Natural killer cell treated with Interleukin-12 subunit alpha and Interleukin-12 subunit beta and Interleukin-15 and Interleukin-18, amount 100 ng/mL, for 72 hours (primary cell): ENCODE measurements at regions not wholly inside any gene's neighbourhood (a gene's known extent, or its start where the extent isn't known, plus 50 kb on each side); places are given as distances from the start of the nearest gene placed in this dataset.

ENCODE experiments used
- ATAC-seq, 2 donors: fragments of 150-1000 bp; cut with Tn5 transposase in 1 of 2; sonication (Bioruptor Pico), chemical (Tn5 transposase) in 1 of 2; 2 replicates each; pipeline ENCODE4 v1.10.0; 2021
- DNase-seq: peaks from one replicate; pipeline ENCODE4 v3.0.0; 2022; ENCODE audit warnings: low spot score
- H3K27ac Mint-ChIP-seq, 2 donors: 1 replicate in 1 of 2; 2 replicates in 1 of 2; pipeline ENCODE4 v1.8.0; 2022; ENCODE audit warnings: mixed read lengths in 2 of 2, mild to moderate bottlenecking in 1 of 2, moderate library complexity in 1 of 2
- H3K27me3 Mint-ChIP-seq, 2 donors: 1 replicate in 1 of 2; 2 replicates in 1 of 2; pipeline ENCODE4 v1.8.0; 2022; ENCODE audit warnings: mixed read lengths in 2 of 2
- H3K36me3 Mint-ChIP-seq: one replicate; pipeline ENCODE4 v1.8.0; 2022; ENCODE audit warnings: mixed read lengths
- H3K4me1 Mint-ChIP-seq, 2 donors: 1 replicate in 1 of 2; 2 replicates in 1 of 2; pipeline ENCODE4 v1.8.0; 2022; ENCODE audit warnings: low read depth in 2 of 2, mixed read lengths in 2 of 2, mild to moderate bottlenecking in 1 of 2
- H3K4me3 Mint-ChIP-seq: one replicate; pipeline ENCODE4 v1.8.0; 2022; ENCODE audit warnings: mixed read lengths
- H3K9me3 Mint-ChIP-seq: 2 replicates; pipeline ENCODE4 v1.8.0; 2022; ENCODE audit warnings: mixed read lengths

DNA sequence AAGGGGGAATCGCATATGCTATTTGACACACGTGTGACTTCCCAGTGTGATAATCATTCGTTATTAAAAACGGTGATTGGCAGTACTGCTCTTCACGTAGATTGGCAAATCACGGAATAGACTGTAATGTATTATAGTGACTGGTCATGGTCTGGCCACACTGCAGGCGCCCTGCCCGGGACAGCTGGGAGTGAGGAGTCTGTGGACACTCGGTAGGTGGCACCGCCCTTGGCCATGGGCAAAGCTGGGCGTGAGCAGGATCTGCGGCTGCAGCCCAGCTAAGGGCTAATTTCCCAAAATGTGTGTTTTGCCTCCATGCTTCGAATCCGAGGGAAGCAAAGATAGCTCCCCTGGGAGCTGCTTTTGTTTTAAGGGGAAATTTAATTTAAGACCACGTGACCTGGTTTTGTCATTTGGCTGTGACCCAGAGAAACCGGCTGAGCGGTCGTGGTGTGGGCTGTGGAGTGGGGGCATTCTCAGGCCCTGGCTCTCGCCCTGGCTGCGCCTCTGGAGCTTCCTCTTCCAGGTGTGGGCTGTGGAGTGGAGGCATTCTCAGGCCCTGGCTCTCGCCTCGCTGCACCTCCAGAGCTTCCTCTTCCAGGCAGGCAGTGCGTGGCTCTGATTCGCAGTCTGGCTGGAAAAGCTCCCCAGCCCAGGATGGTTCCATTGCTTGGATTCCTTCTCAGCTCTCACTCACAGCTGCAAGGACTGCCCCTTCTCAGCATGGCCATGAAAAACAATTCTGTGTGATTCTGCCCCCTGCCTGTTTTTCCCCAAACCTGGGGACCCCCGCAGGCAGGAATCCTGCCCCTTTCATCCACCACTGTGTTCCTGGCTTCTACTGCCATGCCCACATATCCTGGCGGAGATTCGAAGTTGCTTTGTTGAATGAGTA lies 131.1 kb downstream of the OLFM1 start:
- no peak overlapping the region for H3K27ac Mint-ChIP-seq
- H3K9me3 Mint-ChIP-seq = no peaks in the 10 kb centered on the region
- H3K36me3 Mint-ChIP-seq = no peaks in the 10 kb centered on the region
- H3K27me3 Mint-ChIP-seq = peaks cover 8 to 13% of the 10 kb centered on the region in 2 donors
- H3K4me1 Mint-ChIP-seq = no peaks in the 10 kb centered on the region
- DNase-seq = peak; percentile 38
- no peak for ATAC-seq
- H3K4me3 Mint-ChIP-seq = no peak overlapping the region

DNA sequence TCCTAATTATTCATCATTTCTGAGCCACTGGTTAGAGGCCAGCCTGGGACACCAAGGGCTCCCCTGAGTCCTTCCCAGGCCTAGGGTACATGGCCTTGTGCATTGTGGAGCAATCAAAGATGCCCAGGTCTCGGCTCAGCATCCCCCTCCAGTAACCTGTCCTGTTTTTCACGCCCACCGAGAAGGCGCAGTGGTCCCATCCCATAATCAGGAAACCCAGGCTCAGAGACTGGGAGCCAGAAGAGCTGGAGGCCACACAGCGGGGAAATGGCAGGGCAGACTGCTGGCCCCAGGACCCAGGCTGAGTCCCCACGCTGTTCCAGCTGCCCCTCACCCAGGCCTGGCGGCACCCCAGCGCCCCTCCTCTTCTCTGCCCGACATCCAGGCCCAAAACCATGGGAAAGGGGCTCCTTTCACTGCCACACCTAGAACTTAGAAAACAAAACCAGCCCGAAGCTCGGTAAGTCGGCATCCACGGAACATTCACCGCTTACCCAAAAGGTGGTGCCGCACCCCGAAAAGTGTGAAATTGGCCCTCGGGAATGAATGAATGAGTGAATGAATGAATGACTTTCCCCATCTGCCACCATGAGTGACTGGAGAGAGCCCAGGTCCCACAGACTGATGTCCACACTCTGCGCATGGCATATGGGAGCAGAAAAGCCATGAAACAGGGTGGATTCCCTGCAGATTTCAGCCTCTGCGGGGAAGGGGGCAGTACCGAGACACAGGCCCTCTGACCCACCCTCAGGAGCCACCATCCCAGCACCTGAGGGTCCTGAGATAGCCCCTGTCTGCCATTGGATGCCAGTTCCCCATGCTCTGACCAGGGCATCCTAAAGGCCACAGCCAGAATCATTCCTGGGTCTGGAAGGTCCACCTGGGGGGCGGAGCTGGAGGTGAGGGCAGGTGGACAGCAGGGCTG lies 132.5 kb downstream of the OLFM1 start:
- no peaks in the 10 kb centered on the region for H3K4me1 Mint-ChIP-seq
- no peaks in the 10 kb centered on the region for H3K9me3 Mint-ChIP-seq
- DNase-seq = peak; percentile 40
- ATAC-seq = no peak
- H3K27ac Mint-ChIP-seq = no peak overlapping the region
- H3K4me3 Mint-ChIP-seq = no peak overlapping the region
- peaks cover 8 to 13% of the 10 kb centered on the region in 2 donors for H3K27me3 Mint-ChIP-seq
- no peaks in the 10 kb centered on the region for H3K36me3 Mint-ChIP-seq

DNA sequence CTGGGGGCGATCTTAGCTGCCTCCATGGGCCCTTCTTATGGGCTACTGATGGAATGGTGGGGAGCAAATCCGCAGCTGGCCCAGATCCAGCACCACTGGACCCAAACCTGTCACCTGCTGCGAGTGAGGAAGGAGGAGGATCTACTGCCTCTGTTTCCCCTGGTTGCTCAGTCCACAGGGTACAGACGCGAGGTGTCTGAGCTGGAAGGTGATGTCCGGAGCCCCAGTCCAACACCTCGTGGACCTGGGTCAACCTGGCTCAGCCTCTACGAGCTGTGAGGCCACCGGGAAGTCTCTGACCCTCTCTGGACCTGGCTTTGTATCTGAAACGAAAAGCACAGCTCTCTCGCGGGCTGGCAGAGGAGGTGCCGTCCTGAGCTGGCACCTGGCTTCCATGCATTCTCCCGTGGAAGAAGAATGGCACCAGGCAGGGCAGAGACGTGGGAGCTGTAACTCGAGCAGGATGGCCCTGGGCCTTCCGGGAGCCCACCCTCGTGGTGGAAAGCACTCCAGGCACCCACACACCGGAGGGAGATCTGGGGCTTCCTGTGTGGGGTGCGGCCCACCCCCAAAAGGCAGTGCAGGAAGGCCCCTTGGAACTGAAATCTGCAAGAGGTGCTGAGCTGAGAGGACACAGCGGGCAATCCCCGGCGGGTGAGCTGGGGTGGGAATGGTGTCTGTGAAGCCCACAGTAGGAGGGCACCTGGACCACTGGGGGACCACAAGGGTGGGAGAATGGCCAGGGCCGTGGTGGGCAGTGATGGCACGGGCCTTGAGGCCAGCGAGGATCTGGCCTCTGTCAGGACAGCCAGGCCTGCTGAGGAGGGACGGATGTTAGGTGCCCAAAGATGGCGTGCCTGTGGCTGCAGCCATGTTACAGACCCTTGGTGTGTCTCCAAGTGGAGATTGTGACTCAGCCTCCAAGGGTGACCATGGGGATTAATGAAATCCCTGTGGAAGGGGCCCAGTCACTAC lies 133.4 kb downstream of the OLFM1 start:
- ATAC-seq = no peak
- no peaks in the 10 kb centered on the region for H3K4me1 Mint-ChIP-seq
- H3K27ac Mint-ChIP-seq = no peak overlapping the region
- no peaks in the 10 kb centered on the region for H3K36me3 Mint-ChIP-seq
- no peak overlapping the region for H3K4me3 Mint-ChIP-seq
- no peaks in the 10 kb centered on the region for H3K9me3 Mint-ChIP-seq
- peaks cover 8 to 13% of the 10 kb centered on the region in 2 donors for H3K27me3 Mint-ChIP-seq
- peak; percentile 49 for DNase-seq

DNA sequence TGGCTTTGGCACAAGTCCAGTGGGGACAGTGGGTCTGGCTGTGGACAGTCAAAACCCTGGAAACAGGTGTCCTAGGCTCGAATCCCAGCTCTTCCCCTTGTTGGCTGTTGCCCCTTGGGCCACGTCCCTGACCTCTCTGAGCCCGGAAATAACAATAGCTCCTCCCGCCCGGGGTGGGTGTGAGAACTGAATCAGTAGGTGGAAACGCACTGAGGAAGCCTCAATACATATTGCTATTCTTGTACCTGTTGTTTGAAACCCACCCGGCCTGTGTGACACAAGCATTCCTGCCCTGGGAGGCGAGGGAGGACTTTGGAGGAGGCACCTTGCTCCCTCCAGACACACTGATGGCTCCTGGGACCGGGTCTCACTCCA lies 134.1 kb downstream of the OLFM1 start:
- Mint-ChIP-seq H3K4me3 (no peak overlapping the region), H3K36me3 (no peaks in the 10 kb centered on the region), H3K9me3 (no peaks in the 10 kb centered on the region), H3K4me1 (no peaks in the 10 kb centered on the region), H3K27me3 (peaks cover 7 to 12% of the 10 kb centered on the region in 2 donors), H3K27ac (no peak overlapping the region)
- peak in 1 of 2 donors; percentile 18 for ATAC-seq
- peak; percentile 46 for DNase-seq

DNA sequence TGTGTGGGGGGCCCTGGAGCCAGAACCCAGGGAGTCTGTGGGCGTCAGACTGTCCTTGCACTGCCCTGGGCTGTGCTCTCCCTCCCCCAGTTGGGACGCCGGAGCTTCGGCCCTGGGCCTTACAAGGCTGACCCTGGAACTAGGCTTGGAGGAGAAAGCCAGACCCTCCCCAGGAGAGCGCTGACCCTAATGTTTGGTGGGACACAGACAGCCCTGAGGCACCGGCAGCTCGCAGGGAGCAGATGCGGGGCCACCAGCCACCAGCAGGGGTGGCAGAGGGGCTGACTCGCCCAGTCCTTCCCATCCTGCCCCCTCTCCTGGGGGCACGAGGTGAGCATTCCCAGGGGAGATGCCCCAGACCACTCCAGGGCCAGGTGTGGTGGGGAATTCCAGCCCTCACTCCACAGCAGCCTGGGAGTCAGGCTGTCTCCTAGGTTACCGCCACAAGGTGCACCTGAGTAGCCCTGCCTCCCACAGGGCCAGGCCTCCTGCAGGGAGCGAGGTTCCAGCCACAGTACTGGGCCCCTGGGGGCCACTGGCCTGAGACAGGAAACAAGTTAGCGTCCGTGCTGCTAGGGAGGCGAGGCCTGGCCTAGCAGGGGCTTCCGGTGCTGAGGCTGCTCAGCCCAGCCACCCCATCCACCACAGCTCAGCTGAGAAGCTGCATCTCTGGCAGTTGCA lies 134.6 kb downstream of the OLFM1 start:
- H3K27me3 Mint-ChIP-seq = peaks cover 2 to 6% of the 10 kb centered on the region in 2 donors
- DNase-seq (peak; percentile 41), ATAC-seq (peak; percentile 25 to 48)
- H3K27ac Mint-ChIP-seq = no peak overlapping the region
- H3K36me3 Mint-ChIP-seq = no peaks in the 10 kb centered on the region
- no peak overlapping the region for H3K4me3 Mint-ChIP-seq
- H3K4me1 Mint-ChIP-seq = no peaks in the 10 kb centered on the region
- H3K9me3 Mint-ChIP-seq = no peaks in the 10 kb centered on the region

DNA sequence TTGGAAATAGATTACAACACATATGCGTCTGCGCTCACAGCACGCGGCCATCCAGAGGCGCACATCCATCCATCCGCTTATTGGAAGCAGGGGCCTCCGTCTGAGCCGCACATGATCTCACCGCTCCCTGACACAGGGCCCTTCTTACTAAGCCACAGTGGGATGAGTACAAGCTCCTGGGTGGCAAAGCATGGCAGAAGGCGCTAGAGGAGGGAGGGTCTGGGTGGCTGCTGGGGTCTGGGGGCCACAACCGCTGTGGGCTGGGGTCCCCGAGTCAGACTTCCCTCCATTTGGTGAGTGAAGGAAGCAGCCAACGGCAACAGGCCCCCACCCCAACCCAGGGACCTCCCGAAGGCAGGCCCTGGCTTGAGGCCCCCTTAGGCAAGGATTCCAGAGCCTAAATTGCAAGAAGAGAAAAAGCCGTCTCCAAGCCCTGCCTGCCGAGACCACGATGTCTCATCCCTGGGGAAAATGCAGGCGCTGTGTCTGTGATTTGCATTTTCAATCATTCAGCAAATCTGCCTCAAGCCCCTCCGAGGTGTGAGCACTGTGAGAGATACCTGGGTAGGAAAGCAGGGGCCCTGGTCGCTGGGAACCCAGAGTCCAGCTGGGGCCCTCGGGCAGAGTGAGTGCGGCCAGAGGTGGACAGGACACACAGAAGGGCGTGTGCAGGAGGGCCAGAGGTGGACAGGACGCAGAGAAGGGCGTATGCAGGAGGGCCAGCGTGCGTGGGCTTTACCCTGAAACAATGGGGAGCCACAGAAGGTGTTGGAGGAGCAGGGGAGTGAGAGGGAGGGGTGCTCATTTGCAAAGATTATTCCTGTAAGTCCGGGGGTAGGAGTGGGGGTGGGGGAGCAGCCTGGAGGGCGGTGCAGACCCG lies 135.7 kb downstream of the OLFM1 start:
- H3K9me3 Mint-ChIP-seq = no peaks in the 10 kb centered on the region
- no peak overlapping the region for H3K4me3 Mint-ChIP-seq
- ATAC-seq = no peak
- no peak overlapping the region for H3K27ac Mint-ChIP-seq
- peak; percentile 31 for DNase-seq
- no peaks in the 10 kb centered on the region for H3K36me3 Mint-ChIP-seq
- H3K4me1 Mint-ChIP-seq = no peaks in the 10 kb centered on the region
- no peaks in the 10 kb centered on the region for H3K27me3 Mint-ChIP-seq

GRCh38 chr9:135223831-135224230 lies 136.4 kb downstream of the OLFM1 start:
- H3K27ac Mint-ChIP-seq = no peak overlapping the region
- no peaks in the 10 kb centered on the region for H3K36me3 Mint-ChIP-seq
- ATAC-seq = no peak
- no peaks in the 10 kb centered on the region for H3K4me1 Mint-ChIP-seq
- no peaks in the 10 kb centered on the region for H3K27me3 Mint-ChIP-seq
- DNase-seq = peak; percentile 44
- no peaks in the 10 kb centered on the region for H3K9me3 Mint-ChIP-seq
- H3K4me3 Mint-ChIP-seq = no peak overlapping the region

DNA sequence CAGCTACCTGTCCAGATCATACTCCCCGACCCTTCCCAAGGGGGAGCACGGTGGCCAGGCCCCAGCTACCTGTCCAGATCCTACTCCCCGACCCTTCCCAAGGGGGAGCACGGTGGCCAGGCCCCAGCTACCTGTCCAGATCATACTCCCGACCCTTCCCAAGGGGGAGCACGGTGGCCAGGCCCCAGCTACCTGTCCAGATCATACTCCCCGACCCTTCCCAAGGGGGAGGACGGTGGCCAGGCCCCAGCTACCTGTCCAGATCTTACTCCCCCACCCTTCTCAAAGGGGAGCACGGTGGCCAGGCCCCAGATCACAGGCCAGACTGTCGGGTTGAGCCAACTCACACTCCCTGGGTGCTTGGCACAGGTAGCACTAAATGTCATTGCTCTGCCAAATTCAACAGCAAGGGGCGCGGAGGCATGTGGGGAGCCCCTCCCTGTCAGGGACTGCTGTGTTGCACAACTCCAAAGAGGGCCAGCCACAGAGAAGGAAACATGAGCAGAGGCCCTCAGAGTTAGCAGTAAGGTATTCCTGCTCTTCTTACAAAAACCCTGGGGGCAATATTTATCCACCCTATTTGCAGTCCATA lies 136.9 kb downstream of the OLFM1 start:
- ATAC-seq (no peak), DNase-seq (peak; percentile 38)
- Mint-ChIP-seq H3K4me1 (no peaks in the 10 kb centered on the region), H3K9me3 (no peaks in the 10 kb centered on the region), H3K4me3 (no peak overlapping the region), H3K27me3 (no peaks in the 10 kb centered on the region), H3K36me3 (no peaks in the 10 kb centered on the region), H3K27ac (no peak overlapping the region)

DNA sequence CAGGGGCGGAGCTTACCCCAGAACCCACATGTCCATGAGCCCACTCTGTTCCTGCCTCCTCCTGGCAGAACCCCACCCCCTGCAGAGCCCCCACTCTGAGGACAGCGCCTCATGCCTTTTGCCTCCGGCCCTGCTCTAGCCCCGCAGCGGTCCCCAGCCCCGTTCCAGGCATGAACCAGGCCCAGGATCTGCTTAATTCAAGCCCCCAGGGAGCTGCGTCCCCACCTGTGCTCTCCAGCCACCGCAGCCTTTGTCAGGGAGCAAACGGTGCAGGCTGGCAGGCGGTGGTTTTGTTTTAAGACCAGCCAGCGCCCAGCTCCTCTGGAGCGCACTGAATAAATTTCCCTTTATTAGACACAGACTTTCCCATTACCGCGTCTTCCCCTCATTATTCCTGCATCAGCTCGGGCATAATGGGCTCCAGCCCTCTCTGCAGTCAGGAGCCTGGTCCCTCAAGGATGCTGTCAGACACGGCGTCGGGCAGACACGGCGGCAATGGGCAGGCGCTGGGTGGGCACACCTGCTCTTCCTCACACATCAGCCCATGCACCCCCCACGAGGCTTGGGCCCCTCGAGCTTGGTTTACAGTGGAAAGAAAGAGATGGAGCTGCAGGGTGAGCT lies 137.6 kb downstream of the OLFM1 start:
- Mint-ChIP-seq H3K4me1 (no peaks in the 10 kb centered on the region), H3K4me3 (no peak overlapping the region), H3K27ac (no peak overlapping the region), H3K36me3 (no peaks in the 10 kb centered on the region), H3K9me3 (no peaks in the 10 kb centered on the region), H3K27me3 (no peaks in the 10 kb centered on the region)
- DNase-seq (peak; percentile 46), ATAC-seq (no peak)

DNA sequence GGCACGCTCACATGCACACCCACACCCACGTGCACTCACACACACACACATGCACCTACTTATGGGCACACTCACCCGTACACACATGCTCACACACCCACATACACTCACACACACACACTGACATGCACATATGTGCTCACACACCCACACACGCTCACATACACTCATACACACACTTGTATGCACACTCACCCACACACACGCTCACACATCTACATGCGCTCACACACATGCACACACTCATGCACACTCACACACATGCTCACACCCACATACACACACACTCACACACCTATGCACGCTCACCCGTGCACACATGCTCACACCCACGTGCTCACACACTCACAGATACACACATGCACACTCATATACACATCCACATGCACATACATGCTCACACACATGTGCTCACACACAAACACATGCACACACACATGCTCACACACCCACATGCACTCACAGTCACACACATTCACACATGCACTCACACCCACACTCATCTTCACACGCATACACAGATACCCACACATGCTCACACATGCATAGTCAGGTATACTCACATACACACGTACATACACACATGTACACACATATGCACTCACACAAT lies 138.3 kb downstream of the OLFM1 start:
- H3K4me3 Mint-ChIP-seq = no peak overlapping the region
- H3K9me3 Mint-ChIP-seq = no peaks in the 10 kb centered on the region
- H3K27me3 Mint-ChIP-seq = peaks cover 0 to 1% of the 10 kb centered on the region in 2 donors
- DNase-seq (peak; percentile 12), ATAC-seq (no peak)
- no peaks in the 10 kb centered on the region for H3K36me3 Mint-ChIP-seq
- no peaks in the 10 kb centered on the region for H3K4me1 Mint-ChIP-seq
- H3K27ac Mint-ChIP-seq = no peak overlapping the region

GRCh38 chr9:135226369-135227050 lies 139.0 kb downstream of the OLFM1 start:
- H3K27me3 Mint-ChIP-seq = peaks cover 0 to 9% of the 10 kb centered on the region in 2 donors
- H3K9me3 Mint-ChIP-seq = no peaks in the 10 kb centered on the region
- no peak for ATAC-seq
- H3K4me3 Mint-ChIP-seq = no peak overlapping the region
- peak; percentile 23 for DNase-seq
- no peaks in the 10 kb centered on the region for H3K4me1 Mint-ChIP-seq
- no peaks in the 10 kb centered on the region for H3K36me3 Mint-ChIP-seq
- H3K27ac Mint-ChIP-seq = no peak overlapping the region
